Right lobe of liver (tissue), 6 donors: ENCODE measurements at regions not wholly inside any gene's neighbourhood (a gene's known extent, or its start where the extent isn't known, plus 50 kb on each side); places are given as distances from the start of the nearest gene placed in this dataset.

ENCODE experiments used
- ATAC-seq, 4 donors: fragments of 200-7000 bp; cut with Tn5 transposase; one replicate each; pipeline ENCODE4 v1.9.1; 2020; ENCODE audit warnings: mild to moderate bottlenecking in 4 of 4, moderate library complexity in 4 of 4
- DNase-seq, 3 donors: peaks; one replicate each; pipeline ENCODE4 v3.0.0-alpha.2; 2020
- H3K27ac ChIP-seq, 3 donors: fragments of 200-600 bp; one replicate each; pipeline ENCODE4 v1.8.0; 2022
- H3K27me3 ChIP-seq, 2 donors: fragments of 200-600 bp; one replicate each; pipeline ENCODE4 v1.8.0; 2022
- H3K36me3 ChIP-seq, 4 donors: fragments of 200-600 bp; sonication (generic) in 1 of 4; one replicate each; pipeline versions ENCODE4 v1.5.1 to v1.8.0; 2017 to 2022; ENCODE audit warnings: control low read depth in 1 of 4
- H3K4me1 ChIP-seq, 4 donors: fragments of 200-600 bp; sonication (generic) in 1 of 4; one replicate each; pipeline versions ENCODE4 v1.5.1 to v1.8.0; 2017 to 2022; ENCODE audit warnings: control low read depth in 1 of 4
- H3K4me3 ChIP-seq, 3 donors: fragments of 200-600 bp; one replicate each; pipeline ENCODE4 v1.8.0; 2022
- H3K9me3 ChIP-seq, 4 donors: fragments of 200-600 bp; sonication (generic) in 1 of 4; one replicate each; pipeline versions ENCODE4 v1.5.1 to v1.8.0; 2017 to 2022; ENCODE audit warnings: control low read depth in 1 of 4
- CTCF ChIP-seq, 4 donors: fragments of 200-600 bp in 3 of 4; fragments of 450-650 bp in 1 of 4; IDR thresholded peaks; one replicate each; pipeline versions ENCODE4 v1.5.1 to v1.8.0; 2016 to 2022; ENCODE audit warnings: antibody characterized with exemption in 4 of 4, mild to moderate bottlenecking in 2 of 4
- POLR2A ChIP-seq: fragments of 450-650 bp; IDR thresholded peaks from one replicate; pipeline ENCODE4 v1.6.1; 2017; ENCODE audit warnings: antibody characterized with exemption, mild to moderate bottlenecking
- WGBS: methylation state at CpG from one replicate; pipeline ENCODE4 v1.1.6; 2018; ENCODE audit warnings: low coverage, low lambda C conversion rate; ENCODE audit not compliant: insufficient coverage; ENCODE audit errors: missing lambda C conversion rate; 5-methylcytosine and 5-hydroxymethylcytosine counted together
- intact Hi-C, 2 donors: fragments of 100-400 bp; cut with DNase I; formaldehyde crosslinking; loops; one replicate each; pipeline versions ENCODE4 v1.11.2 to v1.14.1; 2022
- donor health status: DM: no; HTN: yes; CAD: no.
- donor health status: DM: no; HTN: no; CAD: no.
- donor health status: DM: no; HTN: no; CAD: no.
- donor health status: DM: no; HTN: yes; CAD: no.
- donor health status: DM: no; HTN: yes; CAD: no.

GRCh38 chr13:34756136-34756535, 185.9 kb upstream of the NBEA start:
- TF ChIP-seq CTCF (IDR thresholded peaks at IDR 0.05) (no peak), POLR2A (no peak)
- no peaks in the 10 kb centered on the region for H3K9me3 ChIP-seq
- DNase-seq (no peak), ATAC-seq (no peak)
- 71% methylated on average over 3 of the region's 3 CpGs for WGBS
- H3K4me1 ChIP-seq, result no peaks in the 10 kb centered on the region
- H3K36me3 ChIP-seq, result no peaks in the 10 kb centered on the region
- H3K27me3 ChIP-seq, result no peaks in the 10 kb centered on the region
- H3K27ac ChIP-seq, result no peak overlapping the region
- intact Hi-C loops, result no loop called here
- H3K4me3 ChIP-seq, result no peak overlapping the region

GRCh38 chr13:34756572-34756971, 185.5 kb upstream of the NBEA start:
- 53% methylated on average over 2 of the region's 2 CpGs for WGBS
- Histone ChIP-seq H3K36me3 (no peaks in the 10 kb centered on the region), H3K27ac (no peak overlapping the region), H3K4me3 (no peak overlapping the region), H3K27me3 (no peaks in the 10 kb centered on the region), H3K4me1 (no peaks in the 10 kb centered on the region), H3K9me3 (no peaks in the 10 kb centered on the region)
- DNase-seq, result no peak
- no peak for ATAC-seq
- TF ChIP-seq POLR2A (no peak), CTCF (IDR thresholded peaks at IDR 0.05) (no peak)
- intact Hi-C loops, result no loop called here

GRCh38 chr13:34757441-34757840, 184.6 kb upstream of the NBEA start:
- ATAC-seq, result no peak
- 43% methylated on average over 2 of the region's 2 CpGs for WGBS
- intact Hi-C loops, result no loop called here
- no peak overlapping the region for H3K27ac ChIP-seq
- no peak overlapping the region for H3K4me3 ChIP-seq
- H3K9me3 ChIP-seq, result no peaks in the 10 kb centered on the region
- DNase-seq, result no peak
- no peak for TF ChIP-seq CTCF (IDR thresholded peaks at IDR 0.05)
- TF ChIP-seq POLR2A, result no peak
- H3K4me1 ChIP-seq, result no peaks in the 10 kb centered on the region
- H3K36me3 ChIP-seq, result no peaks in the 10 kb centered on the region
- no peaks in the 10 kb centered on the region for H3K27me3 ChIP-seq

- Histone ChIP-seq H3K4me1 (no peaks in the 10 kb centered on the region), H3K36me3 (no peaks in the 10 kb centered on the region), H3K27me3 (no peaks in the 10 kb centered on the region), H3K27ac (no peak overlapping the region), H3K4me3 (no peak overlapping the region), H3K9me3 (no peaks in the 10 kb centered on the region)
- no peak for ATAC-seq
- no peak for TF ChIP-seq CTCF (IDR thresholded peaks at IDR 0.05)
- no peak for TF ChIP-seq POLR2A
- intact Hi-C loops, result no loop called here
- WGBS, result 25% methylated on average over 2 of the region's 2 CpGs
- no peak for DNase-seq
These were observed 183.4 kb upstream of the NBEA start for GRCh38 chr13:34758628-34759027.

GRCh38 chr13:34762312-34762711, 179.8 kb upstream of the NBEA start:
- ATAC-seq (no peak), DNase-seq (no peak)
- Histone ChIP-seq H3K9me3 (no peaks in the 10 kb centered on the region), H3K27me3 (no peaks in the 10 kb centered on the region), H3K36me3 (no peaks in the 10 kb centered on the region), H3K4me1 (no peaks in the 10 kb centered on the region), H3K4me3 (no peak overlapping the region), H3K27ac (no peak overlapping the region)
- intact Hi-C loops, result no loop called here
- TF ChIP-seq CTCF (IDR thresholded peaks at IDR 0.05), result no peak
- no peak for TF ChIP-seq POLR2A
- 43% methylated on average over 2 of the region's 2 CpGs for WGBS
